Upper lobe of left lung (tissue), 4 donors: ENCODE measurements at regions not wholly inside any gene's neighbourhood (a gene's known extent, or its start where the extent isn't known, plus 50 kb on each side); places are given as distances from the start of the nearest gene placed in this dataset.

ENCODE experiments used
- CTCF ChIP-seq, 6 experiments: fragments of 450-650 bp in 4 of 6; fragments of 200-600 bp in 2 of 6; sonication (generic) in 2 of 6; IDR thresholded peaks; one replicate each; pipeline ENCODE4 v1.5.1; 2016 to 2019; ENCODE audit warnings: antibody characterized with exemption in 6 of 6
- POLR2A ChIP-seq, 4 donors: fragments of 450-650 bp; IDR thresholded peaks; one replicate each; pipeline ENCODE4 v1.5.1; 2016 to 2017; ENCODE audit warnings: antibody characterized with exemption in 4 of 4, mild to moderate bottlenecking in 2 of 4
- POLR2AphosphoS5 ChIP-seq, 2 donors: sonication (generic); formaldehyde crosslinking; IDR thresholded peaks; one replicate each; pipeline ENCODE4 v1.5.1; 2017; ENCODE audit warnings: antibody characterized with exemption in 2 of 2

GRCh38 chr9:88751781-88752180, 216.8 kb downstream of the NXNL2 start:
- TF ChIP-seq CTCF (IDR thresholded peaks at IDR 0.05), result no peak
- no peak for TF ChIP-seq POLR2AphosphoS5 (IDR thresholded peaks at IDR 0.05)
- TF ChIP-seq POLR2A (IDR thresholded peaks at IDR 0.05), result no peak
